ENCODE measurements at regions not wholly inside any gene's neighbourhood (a gene's known extent, or its start where the extent isn't known, plus 50 kb on each side); places are given as distances from the start of the nearest gene placed in this dataset.

DNA sequence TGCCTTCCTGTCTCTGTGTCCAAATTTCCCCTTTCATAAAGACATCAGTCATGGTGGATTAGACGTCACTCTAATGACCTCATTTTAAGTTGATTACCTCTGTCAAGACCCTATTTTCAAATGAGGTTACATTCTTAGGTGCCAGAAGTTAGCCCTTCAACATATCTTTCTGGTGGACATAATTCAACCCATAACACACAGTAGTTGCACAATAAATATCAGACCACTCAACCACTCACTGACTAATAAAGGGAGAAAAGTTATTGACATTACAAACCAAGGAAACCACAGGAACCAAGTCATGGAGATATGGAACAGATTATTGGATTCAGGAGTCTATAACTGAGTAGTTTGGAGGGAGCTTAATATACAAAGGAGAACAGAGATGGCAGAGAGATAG is 377.4 kb upstream of the ACVR2A start:
- H3K4me3 Mint-ChIP-seq = no peak overlapping the region
- peak overlapping the region in 1 of 6 donors; percentile 20 for H3K27ac Mint-ChIP-seq
- no peak for DNase-seq
- peaks cover 0 to 1% (median 0%) of the 10 kb centered on the region in 3 donors for H3K27me3 Mint-ChIP-seq (ENCODE audit: low read depth in 3 of 3)
- peaks cover 0 to 5% (median 0%) of the 10 kb centered on the region in 3 donors for H3K36me3 Mint-ChIP-seq
- H3K4me1 Mint-ChIP-seq = no peaks in the 10 kb centered on the region
- H3K9me3 Mint-ChIP-seq = no peaks in the 10 kb centered on the region

GRCh38 chr2:147464737-147465357 is 380.0 kb upstream of the ACVR2A start:
- H3K27me3 Mint-ChIP-seq (ENCODE audit: low read depth in 3 of 3) = no peaks in the 10 kb centered on the region
- H3K4me1 Mint-ChIP-seq = no peaks in the 10 kb centered on the region
- DNase-seq = no peak
- H3K27ac Mint-ChIP-seq = no peak overlapping the region
- no peak overlapping the region for H3K4me3 Mint-ChIP-seq
- H3K36me3 Mint-ChIP-seq = no peaks in the 10 kb centered on the region
- no peaks in the 10 kb centered on the region for H3K9me3 Mint-ChIP-seq

GRCh38 chr2:147463881-147464520 is 380.8 kb upstream of the ACVR2A start:
- no peaks in the 10 kb centered on the region for H3K9me3 Mint-ChIP-seq
- no peak for DNase-seq
- no peak overlapping the region for H3K27ac Mint-ChIP-seq
- no peak overlapping the region for H3K4me3 Mint-ChIP-seq
- no peaks in the 10 kb centered on the region for H3K36me3 Mint-ChIP-seq
- no peaks in the 10 kb centered on the region for H3K27me3 Mint-ChIP-seq (ENCODE audit: low read depth in 3 of 3)
- H3K4me1 Mint-ChIP-seq = no peaks in the 10 kb centered on the region

GRCh38 chr2:147460155-147460554 is 384.7 kb upstream of the ACVR2A start:
- Mint-ChIP-seq H3K4me1 (peaks cover 0 to 4% of the 10 kb centered on the region in 2 donors), H3K27ac (no peak overlapping the region), H3K27me3 (ENCODE audit: low read depth in 3 of 3) (peaks cover 2 to 3% (median 3%) of the 10 kb centered on the region in 3 donors), H3K4me3 (no peak overlapping the region), H3K36me3 (no peaks in the 10 kb centered on the region), H3K9me3 (no peaks in the 10 kb centered on the region)
- DNase-seq = no peak

DNA sequence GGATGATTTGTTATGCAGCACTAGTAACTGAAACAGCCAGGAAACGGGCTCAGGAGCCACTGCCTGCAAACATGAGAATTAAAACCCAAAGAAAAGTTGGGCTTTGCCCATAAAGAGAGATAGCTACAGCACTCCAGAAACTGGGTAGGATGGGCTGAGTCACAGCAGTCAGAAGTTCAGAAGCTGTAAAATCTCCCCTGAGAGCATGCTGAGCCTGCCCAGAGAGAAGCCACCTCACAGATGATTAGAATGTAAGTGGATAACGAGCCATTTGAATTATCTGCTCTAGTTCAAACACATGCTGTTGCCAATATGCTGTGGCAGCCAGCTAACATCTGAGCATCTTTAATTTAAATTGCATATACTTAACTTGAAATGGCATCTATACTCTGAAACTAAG is 388.1 kb upstream of the ACVR2A start:
- Mint-ChIP-seq H3K27ac (no peak overlapping the region), H3K27me3 (ENCODE audit: low read depth in 3 of 3) (peaks cover 3 to 5% (median 5%) of the 10 kb centered on the region in 3 donors), H3K36me3 (no peaks in the 10 kb centered on the region), H3K9me3 (no peaks in the 10 kb centered on the region), H3K4me1 (peaks cover 0 to 11% of the 10 kb centered on the region in 2 donors), H3K4me3 (no peak overlapping the region)
- no peak for DNase-seq

GRCh38 chr2:147451902-147452515 is 392.8 kb upstream of the ACVR2A start:
- no peak overlapping the region for H3K27ac Mint-ChIP-seq
- peaks cover 2 to 3% (median 3%) of the 10 kb centered on the region in 3 donors for H3K27me3 Mint-ChIP-seq (ENCODE audit: low read depth in 3 of 3)
- peaks cover 12 to 26% of the 10 kb centered on the region in 2 donors for H3K4me1 Mint-ChIP-seq
- no peaks in the 10 kb centered on the region for H3K9me3 Mint-ChIP-seq
- DNase-seq = no peak
- no peaks in the 10 kb centered on the region for H3K36me3 Mint-ChIP-seq
- H3K4me3 Mint-ChIP-seq = no peak overlapping the region

DNA sequence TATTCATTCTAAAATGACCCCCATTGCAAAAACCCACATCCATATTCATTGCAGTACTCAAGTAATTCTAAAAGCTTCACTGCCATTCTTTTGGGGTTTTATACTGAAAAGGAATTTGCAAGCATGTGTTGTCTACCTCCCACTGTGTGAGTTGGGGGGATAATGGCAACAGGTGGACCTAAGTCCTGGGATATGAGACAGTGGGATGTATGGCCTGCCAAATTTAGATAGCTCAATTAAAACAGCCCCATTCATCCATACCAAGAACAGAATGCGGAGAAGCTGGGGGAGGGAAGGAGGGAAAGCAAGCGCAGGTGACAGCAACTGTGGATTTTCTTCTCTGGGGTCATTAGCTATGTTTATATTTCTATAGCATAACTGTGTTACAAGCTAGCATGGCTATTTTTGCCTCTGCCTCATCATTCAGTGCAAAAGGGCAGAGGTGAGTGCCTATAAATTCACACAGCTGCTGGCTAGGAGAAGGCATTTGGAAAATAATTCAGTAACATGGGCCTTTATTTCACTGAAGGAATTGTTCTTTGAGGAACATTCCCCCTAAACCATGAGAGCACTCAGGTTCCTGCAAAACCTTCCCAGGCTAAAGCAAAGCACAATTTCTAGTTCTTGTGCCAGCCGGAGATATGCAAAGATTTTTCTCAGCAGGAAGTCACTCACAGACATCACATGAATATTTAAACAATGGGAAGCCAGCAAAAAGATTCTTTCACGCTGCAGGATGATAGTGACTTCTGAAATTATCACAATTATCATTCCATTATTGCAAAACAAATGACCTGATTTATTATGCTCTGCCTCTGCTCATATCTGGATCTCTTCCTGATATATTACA is 393.9 kb upstream of the ACVR2A start:
- H3K27ac Mint-ChIP-seq = no peak overlapping the region
- peaks cover 12 to 26% of the 10 kb centered on the region in 2 donors for H3K4me1 Mint-ChIP-seq
- no peak overlapping the region for H3K4me3 Mint-ChIP-seq
- H3K9me3 Mint-ChIP-seq = no peaks in the 10 kb centered on the region
- DNase-seq = no peak
- no peaks in the 10 kb centered on the region for H3K36me3 Mint-ChIP-seq
- H3K27me3 Mint-ChIP-seq (ENCODE audit: low read depth in 3 of 3) = peaks cover 2 to 3% (median 3%) of the 10 kb centered on the region in 3 donors

- Mint-ChIP-seq H3K4me3 (peak overlapping the region in 1 of 5 donors; percentile 28), H3K4me1 (peaks cover 12 to 16% of the 10 kb centered on the region in 2 donors), H3K27ac (peak overlapping the region in 4 of 6 donors; percentile 17 to 48 (median 38)), H3K27me3 (ENCODE audit: low read depth in 3 of 3) (peaks cover under 1 to 3% (median 2%) of the 10 kb centered on the region in 3 donors), H3K36me3 (no peaks in the 10 kb centered on the region), H3K9me3 (no peaks in the 10 kb centered on the region)
- peak; percentile 2 to 7 (median 3) for DNase-seq
Measured at GRCh38 chr2:147449323-147449991, 395.4 kb upstream of the ACVR2A start.

GRCh38 chr2:147442816-147443215 is 402.0 kb upstream of the ACVR2A start:
- Mint-ChIP-seq H3K36me3 (peaks cover 0 to 5% (median 0%) of the 10 kb centered on the region in 3 donors), H3K4me1 (no peaks in the 10 kb centered on the region), H3K9me3 (no peaks in the 10 kb centered on the region)

GRCh38 chr2:147441182-147441581 is 403.6 kb upstream of the ACVR2A start:
- peaks cover 0 to 2% (median 1%) of the 10 kb centered on the region in 3 donors for H3K27me3 Mint-ChIP-seq (ENCODE audit: low read depth in 3 of 3)
- H3K27ac Mint-ChIP-seq = no peak overlapping the region
- no peak for DNase-seq
- H3K4me1 Mint-ChIP-seq = no peaks in the 10 kb centered on the region
- no peaks in the 10 kb centered on the region for H3K9me3 Mint-ChIP-seq
- H3K36me3 Mint-ChIP-seq = peaks cover 0 to 5% (median 0%) of the 10 kb centered on the region in 3 donors
- H3K4me3 Mint-ChIP-seq = no peak overlapping the region

More at GRCh38 chr2:147442816-147443215, 402.0 kb upstream of the ACVR2A start:
- no peak for DNase-seq
- H3K27me3 Mint-ChIP-seq (ENCODE audit: low read depth in 3 of 3) = peaks cover 0 to 2% (median 1%) of the 10 kb centered on the region in 3 donors
- H3K27ac Mint-ChIP-seq = no peak overlapping the region
- H3K4me3 Mint-ChIP-seq = no peak overlapping the region

DNA sequence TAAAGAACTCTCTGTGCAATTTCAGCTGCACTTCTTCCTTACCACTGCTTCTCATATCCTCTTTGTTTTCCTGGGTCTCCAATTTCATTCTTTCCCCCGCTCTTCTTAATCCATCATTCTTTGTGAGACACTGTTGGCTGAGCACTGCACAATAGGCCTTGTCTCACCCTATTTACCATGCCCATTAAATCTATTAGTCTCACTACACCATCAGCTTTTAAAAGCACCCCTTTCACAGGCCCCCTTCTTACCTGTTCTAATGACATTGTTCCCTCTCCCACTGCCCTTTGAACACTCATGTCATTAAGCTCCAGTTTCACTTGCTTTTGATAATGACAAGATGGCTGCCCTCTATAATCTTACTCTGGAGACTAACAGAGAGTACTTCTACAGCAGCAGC is 404.1 kb upstream of the ACVR2A start:
- peaks cover 0 to 2% (median 1%) of the 10 kb centered on the region in 3 donors for H3K27me3 Mint-ChIP-seq (ENCODE audit: low read depth in 3 of 3)
- no peak overlapping the region for H3K4me3 Mint-ChIP-seq
- peaks cover 0 to 5% (median 0%) of the 10 kb centered on the region in 3 donors for H3K36me3 Mint-ChIP-seq
- no peak overlapping the region for H3K27ac Mint-ChIP-seq
- H3K4me1 Mint-ChIP-seq = no peaks in the 10 kb centered on the region
- no peak for DNase-seq
- no peaks in the 10 kb centered on the region for H3K9me3 Mint-ChIP-seq

- Mint-ChIP-seq H3K4me1 (no peaks in the 10 kb centered on the region), H3K27me3 (ENCODE audit: low read depth in 3 of 3) (peaks cover 0 to 2% (median 1%) of the 10 kb centered on the region in 3 donors), H3K4me3 (no peak overlapping the region), H3K9me3 (no peaks in the 10 kb centered on the region), H3K27ac (no peak overlapping the region), H3K36me3 (peaks cover 0 to 5% (median 0%) of the 10 kb centered on the region in 3 donors)
- DNase-seq = no peak
Measured at GRCh38 chr2:147439986-147440385, 404.8 kb upstream of the ACVR2A start.

DNA sequence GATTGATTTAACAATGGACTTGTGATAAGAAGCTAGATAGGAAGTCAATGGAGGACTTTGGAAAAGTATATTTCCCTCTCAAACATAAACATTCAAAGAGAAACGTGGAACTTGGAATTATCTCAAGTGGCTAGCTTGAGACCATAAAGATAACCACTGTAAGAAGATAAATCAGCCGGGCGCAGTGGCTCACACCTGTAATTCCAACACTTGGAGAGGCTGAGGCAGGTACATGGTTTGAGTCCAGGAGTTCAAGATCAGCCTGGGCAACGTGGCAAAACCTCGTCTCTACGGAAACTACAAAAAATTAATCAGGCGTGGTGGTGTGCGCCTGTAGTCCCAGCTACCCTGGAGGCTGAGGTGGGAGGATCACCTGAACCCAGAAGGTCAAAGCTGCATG is 405.9 kb upstream of the ACVR2A start:
- Mint-ChIP-seq H3K27ac (no peak overlapping the region), H3K27me3 (ENCODE audit: low read depth in 3 of 3) (peaks cover 0 to 2% (median 1%) of the 10 kb centered on the region in 3 donors), H3K9me3 (no peaks in the 10 kb centered on the region), H3K4me1 (no peaks in the 10 kb centered on the region), H3K4me3 (no peak overlapping the region), H3K36me3 (peaks cover 0 to 5% (median 0%) of the 10 kb centered on the region in 3 donors)
- DNase-seq = no peak
